ENCODE measurements at regions not wholly inside any gene's neighbourhood (a gene's known extent, or its start where the extent isn't known, plus 50 kb on each side); places are given as distances from the start of the nearest gene placed in this dataset.

DNA sequence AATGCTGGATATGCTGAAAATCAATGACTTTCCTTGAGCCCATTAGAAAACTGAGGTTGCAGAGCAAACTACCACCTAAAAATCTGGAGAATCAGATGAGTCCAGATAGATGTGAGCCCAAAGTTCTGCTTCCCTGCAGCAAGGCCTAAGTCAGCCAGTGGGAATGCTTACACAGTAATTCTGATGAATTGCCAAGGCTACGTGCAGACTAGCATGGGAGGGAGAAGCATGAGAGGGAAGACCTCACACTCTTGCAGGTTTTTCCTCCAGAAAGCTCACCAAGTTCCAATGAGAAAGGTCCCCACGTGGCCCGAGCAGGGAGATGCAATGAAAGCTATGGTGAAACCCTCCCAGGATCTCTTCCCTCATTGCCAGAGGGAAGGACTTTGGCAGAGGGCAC is 104.8 kb upstream of the SIRPA start:
- H3K9me3 ChIP-seq (replicated peaks; ENCODE audit: control insufficient read depth, insufficient read depth, low read length): no peaks in the 10 kb centered on the region
- H3K36me3 ChIP-seq (ENCODE audit: control insufficient read depth in 2 of 2, extremely low read depth in 1 of 2, insufficient read depth in 2 of 2, low read length in 2 of 2): no peaks in the 10 kb centered on the region
- POLR2A ChIA-PET: no interaction called here
- no peak overlapping the region for H3K9ac ChIP-seq (replicated peaks; ENCODE audit: extremely low read depth, insufficient read depth, low read length)
- no peak for DNase-seq (ENCODE audit: low read depth, low spot score)
- intact Hi-C loops (cut with micrococcal nuclease): no loop called here
- dilution Hi-C loops (cut with MboI; ENCODE audit: extremely low pct_ligation_motif_present, low sequenced_read_pairs): no loop called here
- no peaks in the 10 kb centered on the region for H4K20me1 ChIP-seq (replicated peaks; ENCODE audit: control insufficient read depth, extremely low read depth, insufficient read depth, low read length)
- H3K27ac ChIP-seq (ENCODE audit: insufficient read depth, low read depth, low read length): no peak overlapping the region
- CTCF ChIA-PET: interaction anchor here (1.0 to 3.0 kb wide), 7 partner anchors 10 to 382 kb away, joined by 3 to 19 read pairs (median 4); no protein-coding TSS in a partner anchor
- no peak for FAIRE-seq
- H3K27me3 ChIP-seq (ENCODE audit: control insufficient read depth in 2 of 2, insufficient read depth in 2 of 2, low read length in 2 of 2): peaks cover 21 to 33% of the 10 kb centered on the region in 2 experiments
- H3K79me2 ChIP-seq (ENCODE audit: control insufficient read depth, insufficient read depth, low read length): no peaks in the 10 kb centered on the region
- H3K9me1 ChIP-seq (replicated peaks; ENCODE audit: control insufficient read depth, extremely low read depth, insufficient read depth, low read length): no peaks in the 10 kb centered on the region
- TF ChIP-seq, protein P1, sequence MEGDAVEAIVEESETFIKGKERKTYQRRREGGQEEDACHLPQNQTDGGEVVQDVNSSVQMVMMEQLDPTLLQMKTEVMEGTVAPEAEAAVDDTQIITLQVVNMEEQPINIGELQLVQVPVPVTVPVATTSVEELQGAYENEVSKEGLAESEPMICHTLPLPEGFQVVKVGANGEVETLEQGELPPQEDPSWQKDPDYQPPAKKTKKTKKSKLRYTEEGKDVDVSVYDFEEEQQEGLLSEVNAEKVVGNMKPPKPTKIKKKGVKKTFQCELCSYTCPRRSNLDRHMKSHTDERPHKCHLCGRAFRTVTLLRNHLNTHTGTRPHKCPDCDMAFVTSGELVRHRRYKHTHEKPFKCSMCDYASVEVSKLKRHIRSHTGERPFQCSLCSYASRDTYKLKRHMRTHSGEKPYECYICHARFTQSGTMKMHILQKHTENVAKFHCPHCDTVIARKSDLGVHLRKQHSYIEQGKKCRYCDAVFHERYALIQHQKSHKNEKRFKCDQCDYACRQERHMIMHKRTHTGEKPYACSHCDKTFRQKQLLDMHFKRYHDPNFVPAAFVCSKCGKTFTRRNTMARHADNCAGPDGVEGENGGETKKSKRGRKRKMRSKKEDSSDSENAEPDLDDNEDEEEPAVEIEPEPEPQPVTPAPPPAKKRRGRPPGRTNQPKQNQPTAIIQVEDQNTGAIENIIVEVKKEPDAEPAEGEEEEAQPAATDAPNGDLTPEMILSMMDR (IDR thresholded peaks at IDR 0.05; ENCODE audit: extremely low read depth in 1 of 2, insufficient read depth in 1 of 2, low read depth in 1 of 2, low read length in 2 of 2): no peak
- no peak for TF ChIP-seq POLR2A (IDR thresholded peaks at IDR 0.05; ENCODE audit: low read depth, low read length)
- TF ChIP-seq, protein P2, sequence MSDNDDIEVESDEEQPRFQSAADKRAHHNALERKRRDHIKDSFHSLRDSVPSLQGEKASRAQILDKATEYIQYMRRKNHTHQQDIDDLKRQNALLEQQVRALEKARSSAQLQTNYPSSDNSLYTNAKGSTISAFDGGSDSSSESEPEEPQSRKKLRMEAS (IDR thresholded peaks at IDR 0.05; ENCODE audit: insufficient read depth, insufficient read length): no peak
- no peak for TF ChIP-seq POLR2AphosphoS5 (IDR thresholded peaks at IDR 0.05; ENCODE audit: insufficient read depth, low read depth, low read length)
- TF ChIP-seq MYC (IDR thresholded peaks at IDR 0.05; ENCODE audit: low read depth, low read length): no peak
- no peak for TF ChIP-seq FOS (IDR thresholded peaks at IDR 0.05; ENCODE audit: borderline replicate concordance, insufficient read depth, low read length)
- no peak for TF ChIP-seq GATA2 (IDR thresholded peaks at IDR 0.05; ENCODE audit: insufficient read depth, insufficient read length, low read depth, low read length)
- no peak for TF ChIP-seq JUN (IDR thresholded peaks at IDR 0.05; ENCODE audit: borderline replicate concordance, insufficient read depth, insufficient read length, low read depth)
- no peak for TF ChIP-seq EZH2 (IDR thresholded peaks at IDR 0.05; ENCODE audit: borderline replicate concordance, low read depth, low read length, severe bottlenecking)
- H3K4me1 ChIP-seq (ENCODE audit: control insufficient read depth, extremely low read depth, insufficient read depth, low read length): peaks cover 17% of the 10 kb centered on the region
- no peak overlapping the region for H3K4me2 ChIP-seq (ENCODE audit: insufficient read depth, low read length)
- BruUV-seq (replicated peaks): no TSS peak
- H2AFZ ChIP-seq (ENCODE audit: low read depth, low read length): no peak overlapping the region
- H3K4me3 ChIP-seq (replicated peaks in 1 of 3; ENCODE audit: insufficient read depth in 1 of 3, low read depth in 1 of 3, low read length in 3 of 3): no peak overlapping the region

Measured in endothelial cell of umbilical vein (primary cell).